ENCODE measurements at regions not wholly inside any gene's neighbourhood (a gene's known extent, or its start where the extent isn't known, plus 50 kb on each side); places are given as distances from the start of the nearest gene placed in this dataset.

DNA sequence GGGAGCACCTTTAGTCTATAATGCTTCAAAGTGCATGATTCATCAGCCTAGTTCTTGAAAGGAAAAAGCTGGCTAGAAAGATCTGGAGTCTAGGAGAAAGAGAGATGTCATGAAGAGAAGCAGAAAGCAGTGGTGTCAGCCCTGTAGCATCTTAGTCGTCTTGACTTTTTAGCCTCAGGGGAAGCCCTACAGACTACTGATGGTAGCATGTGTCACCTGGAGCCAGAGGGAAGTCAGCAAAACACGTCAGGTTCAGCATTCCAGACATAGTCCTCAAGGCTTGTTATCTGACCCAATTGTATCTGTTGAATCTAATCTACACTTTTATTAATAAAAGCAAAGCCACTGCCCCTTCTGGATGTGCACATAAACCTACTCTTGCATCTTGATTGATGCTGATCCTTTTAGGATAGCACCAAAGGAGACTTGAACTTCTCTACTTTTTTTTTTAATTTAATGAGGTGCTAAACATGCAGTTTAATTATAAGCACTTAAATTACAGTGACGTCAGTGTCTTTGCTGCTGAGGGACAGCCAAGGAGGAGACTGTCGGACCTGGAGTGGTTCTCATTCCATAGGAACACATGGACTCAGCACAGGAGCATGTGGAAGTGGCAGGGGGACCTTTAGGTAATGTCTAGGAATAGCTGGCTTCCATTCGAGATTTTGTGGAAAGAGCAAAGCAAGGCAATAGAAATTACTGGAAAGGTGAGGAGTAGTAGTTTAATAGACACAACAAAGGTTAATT is 525.5 kb upstream of the SGCG start:
- TF ChIP-seq CTCF (IDR thresholded peaks at IDR 0.05): no peak
- H3K27ac Mint-ChIP-seq: no peak overlapping the region
- no peak overlapping the region for H3K4me3 Mint-ChIP-seq
- no peak for DNase-seq
- no peaks in the 10 kb centered on the region for H3K36me3 Mint-ChIP-seq (ENCODE audit: low read depth)
- H3K9me3 Mint-ChIP-seq: peaks cover 5% of the 10 kb centered on the region
- peaks cover 33% of the 10 kb centered on the region for H3K4me1 Mint-ChIP-seq
- no peaks in the 10 kb centered on the region for H3K27me3 Mint-ChIP-seq (ENCODE audit: low read depth, poor library complexity)

GRCh38 chr13:22662771-22663170 is 518.0 kb upstream of the SGCG start:
- H3K4me1 Mint-ChIP-seq: peaks cover 12% of the 10 kb centered on the region
- no peaks in the 10 kb centered on the region for H3K36me3 Mint-ChIP-seq (ENCODE audit: low read depth)
- TF ChIP-seq CTCF (IDR thresholded peaks at IDR 0.05): no peak
- no peaks in the 10 kb centered on the region for H3K27me3 Mint-ChIP-seq (ENCODE audit: low read depth, poor library complexity)
- H3K9me3 Mint-ChIP-seq: peaks cover 7% of the 10 kb centered on the region
- no peak overlapping the region for H3K27ac Mint-ChIP-seq
- DNase-seq: no peak
- H3K4me3 Mint-ChIP-seq: no peak overlapping the region

- Mint-ChIP-seq H3K4me1 (peaks cover 22% of the 10 kb centered on the region), H3K27me3 (ENCODE audit: low read depth, poor library complexity) (no peaks in the 10 kb centered on the region), H3K9me3 (peaks cover 14% of the 10 kb centered on the region), H3K4me3 (no peak overlapping the region), H3K36me3 (ENCODE audit: low read depth) (peaks cover 8% of the 10 kb centered on the region), H3K27ac (no peak overlapping the region)
- no peak for DNase-seq
- no peak for TF ChIP-seq CTCF (IDR thresholded peaks at IDR 0.05)
These were observed 515.3 kb upstream of the SGCG start for GRCh38 chr13:22665506-22665905.

GRCh38 chr13:22690756-22691155 is 490.0 kb upstream of the SGCG start:
- Mint-ChIP-seq H3K4me1 (no peaks in the 10 kb centered on the region), H3K36me3 (ENCODE audit: low read depth) (peaks cover 25% of the 10 kb centered on the region), H3K27me3 (ENCODE audit: low read depth, poor library complexity) (no peaks in the 10 kb centered on the region), H3K4me3 (no peak overlapping the region), H3K27ac (no peak overlapping the region), H3K9me3 (peaks cover 52% of the 10 kb centered on the region)
- TF ChIP-seq CTCF (IDR thresholded peaks at IDR 0.05): no peak
- no peak for DNase-seq

DNA sequence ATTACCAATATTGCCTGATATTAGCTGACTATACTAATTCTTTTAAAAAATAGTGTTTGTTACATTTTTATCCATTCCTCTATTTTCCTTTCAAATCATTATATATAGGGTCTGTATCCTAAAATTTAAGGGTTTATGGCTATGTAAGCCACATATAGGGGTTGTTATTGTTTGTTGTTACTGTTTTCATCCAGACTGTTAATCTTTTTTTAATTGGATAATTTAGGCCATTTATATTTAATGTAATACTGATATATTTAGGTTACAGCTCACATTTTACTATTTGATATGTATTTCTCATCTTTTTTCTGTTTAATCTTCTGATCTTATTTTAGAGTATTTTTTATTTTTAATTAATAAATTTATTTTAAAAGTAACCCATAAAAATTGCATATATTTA is 487.1 kb upstream of the SGCG start:
- no peak for TF ChIP-seq CTCF (IDR thresholded peaks at IDR 0.05)
- Mint-ChIP-seq H3K27me3 (ENCODE audit: low read depth, poor library complexity) (no peaks in the 10 kb centered on the region), H3K9me3 (peaks cover 38% of the 10 kb centered on the region), H3K4me1 (no peaks in the 10 kb centered on the region), H3K27ac (no peak overlapping the region), H3K4me3 (no peak overlapping the region), H3K36me3 (ENCODE audit: low read depth) (peaks cover 19% of the 10 kb centered on the region)
- no peak for DNase-seq

GRCh38 chr13:22696433-22696832 is 484.3 kb upstream of the SGCG start:
- DNase-seq: no peak

More at GRCh38 chr13:22696433-22696832, 484.3 kb upstream of the SGCG start:
- no peak for TF ChIP-seq CTCF (IDR thresholded peaks at IDR 0.05)
- no peaks in the 10 kb centered on the region for H3K27me3 Mint-ChIP-seq (ENCODE audit: low read depth, poor library complexity)
- H3K27ac Mint-ChIP-seq: no peak overlapping the region
- H3K36me3 Mint-ChIP-seq (ENCODE audit: low read depth): peaks cover 19% of the 10 kb centered on the region
- H3K9me3 Mint-ChIP-seq: peaks cover 38% of the 10 kb centered on the region
- H3K4me3 Mint-ChIP-seq: no peak overlapping the region
- peaks cover 5% of the 10 kb centered on the region for H3K4me1 Mint-ChIP-seq
